ENCODE measurements at regions not wholly inside any gene's neighbourhood (a gene's known extent, or its start where the extent isn't known, plus 50 kb on each side); places are given as distances from the start of the nearest gene placed in this dataset.

GRCh38 chr4:165667969-165668368 lies 205.1 kb upstream of the TLL1 start:
- TF ChIP-seq, protein P1, sequence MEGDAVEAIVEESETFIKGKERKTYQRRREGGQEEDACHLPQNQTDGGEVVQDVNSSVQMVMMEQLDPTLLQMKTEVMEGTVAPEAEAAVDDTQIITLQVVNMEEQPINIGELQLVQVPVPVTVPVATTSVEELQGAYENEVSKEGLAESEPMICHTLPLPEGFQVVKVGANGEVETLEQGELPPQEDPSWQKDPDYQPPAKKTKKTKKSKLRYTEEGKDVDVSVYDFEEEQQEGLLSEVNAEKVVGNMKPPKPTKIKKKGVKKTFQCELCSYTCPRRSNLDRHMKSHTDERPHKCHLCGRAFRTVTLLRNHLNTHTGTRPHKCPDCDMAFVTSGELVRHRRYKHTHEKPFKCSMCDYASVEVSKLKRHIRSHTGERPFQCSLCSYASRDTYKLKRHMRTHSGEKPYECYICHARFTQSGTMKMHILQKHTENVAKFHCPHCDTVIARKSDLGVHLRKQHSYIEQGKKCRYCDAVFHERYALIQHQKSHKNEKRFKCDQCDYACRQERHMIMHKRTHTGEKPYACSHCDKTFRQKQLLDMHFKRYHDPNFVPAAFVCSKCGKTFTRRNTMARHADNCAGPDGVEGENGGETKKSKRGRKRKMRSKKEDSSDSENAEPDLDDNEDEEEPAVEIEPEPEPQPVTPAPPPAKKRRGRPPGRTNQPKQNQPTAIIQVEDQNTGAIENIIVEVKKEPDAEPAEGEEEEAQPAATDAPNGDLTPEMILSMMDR (conservative IDR thresholded peaks at IDR 0.05; ENCODE audit: low read length) = no peak
- no peak for TF ChIP-seq EZH2phosphoT487 (IDR thresholded peaks at IDR 0.05; ENCODE audit: borderline replicate concordance)
